ENCODE measurements at regions not wholly inside any gene's neighbourhood (a gene's known extent, or its start where the extent isn't known, plus 50 kb on each side); places are given as distances from the start of the nearest gene placed in this dataset.
A peak's percentile ranks its signal among the peaks of the same experiment; 100 is the strongest.

DNA sequence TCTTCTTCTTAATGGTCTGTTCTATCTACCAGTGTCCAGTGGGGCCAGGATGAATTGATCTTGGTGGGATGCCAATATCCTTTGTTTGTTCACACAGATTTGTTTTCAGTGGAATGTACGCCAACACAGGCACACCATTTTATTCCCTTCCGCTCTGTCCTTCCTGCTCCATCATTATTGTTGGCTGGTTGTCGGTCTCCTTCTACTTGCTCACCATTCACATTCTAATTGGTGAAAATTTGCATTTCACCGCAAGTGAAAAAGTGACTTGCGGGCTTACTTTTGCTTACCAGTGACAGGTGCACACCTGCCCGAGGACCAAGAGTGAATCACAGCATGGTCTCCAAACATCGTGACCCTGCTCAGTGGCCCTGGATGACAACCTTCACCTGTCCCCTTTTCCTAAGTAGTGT is 148.3 kb downstream of the NOC3L start:
- no peak overlapping the region for H2AK5ac ChIP-seq (ENCODE audit: low read length)
- no peaks in the 10 kb centered on the region for H3K79me1 ChIP-seq (ENCODE audit: low read length)
- no peak overlapping the region for H3K4ac ChIP-seq (ENCODE audit: low read depth, low read length)
- H3K27me3 ChIP-seq (ENCODE audit: insufficient read depth, low read length): no peaks in the 10 kb centered on the region
- H2AFZ ChIP-seq (ENCODE audit: insufficient read depth, low read length, poor library complexity): no peak overlapping the region
- H4K91ac ChIP-seq (ENCODE audit: low read depth, low read length): no peak overlapping the region
- no peaks in the 10 kb centered on the region for H3K36me3 ChIP-seq (ENCODE audit: control insufficient read depth in 1 of 2, insufficient read depth in 2 of 2, low read length in 2 of 2)
- H3K4me2 ChIP-seq (ENCODE audit: low read length): no peak overlapping the region
- H3K4me1 ChIP-seq (ENCODE audit: control insufficient read depth in 1 of 2, insufficient read depth in 2 of 2, low read length in 2 of 2): no peaks in the 10 kb centered on the region
- no peak overlapping the region for H3K18ac ChIP-seq (ENCODE audit: low read length)
- H3K9me3 ChIP-seq (ENCODE audit: insufficient read depth, low read depth, low read length): no peaks in the 10 kb centered on the region
- no peaks in the 10 kb centered on the region for H3K79me2 ChIP-seq (ENCODE audit: control insufficient read depth, insufficient read depth, low read length, poor library complexity)
- no peak overlapping the region for H3K14ac ChIP-seq (ENCODE audit: low read length)
- no peak overlapping the region for H2BK120ac ChIP-seq (ENCODE audit: insufficient read depth, low read length, poor library complexity)
- no peak overlapping the region for H4K12ac ChIP-seq (ENCODE audit: low read depth, low read length)
- H3K27ac ChIP-seq (ENCODE audit: low read depth, low read length): no peak overlapping the region
- no peak overlapping the region for H2BK12ac ChIP-seq (ENCODE audit: low read length)
- no CpG with 5 or more reads among the region's 7 CpGs for WGBS (ENCODE audit: extremely low coverage, insufficient coverage, insufficient read length)
- no peak overlapping the region for H4K8ac ChIP-seq (ENCODE audit: low read depth, low read length)
- DNase-seq: no peak
- H2BK5ac ChIP-seq (ENCODE audit: low read depth, low read length, poor library complexity): no peak overlapping the region
- H3K9ac ChIP-seq (ENCODE audit: low read length): no peak overlapping the region
- H3K23ac ChIP-seq (ENCODE audit: low read length): no peak overlapping the region
- H3K4me3 ChIP-seq (ENCODE audit: low read depth, low read length): no peak overlapping the region

GRCh38 chr10:94216201-94216600 is 146.5 kb downstream of the NOC3L start:
- Histone ChIP-seq H2AK5ac (ENCODE audit: low read length) (no peak overlapping the region), H4K12ac (ENCODE audit: low read depth, low read length) (no peak overlapping the region), H3K9me3 (ENCODE audit: insufficient read depth, low read depth, low read length) (no peaks in the 10 kb centered on the region), H3K23ac (ENCODE audit: low read length) (no peak overlapping the region), H2BK12ac (ENCODE audit: low read length) (no peak overlapping the region), H3K36me3 (ENCODE audit: control insufficient read depth in 1 of 2, insufficient read depth in 2 of 2, low read length in 2 of 2) (no peaks in the 10 kb centered on the region), H3K27ac (ENCODE audit: low read depth, low read length) (no peak overlapping the region), H3K79me2 (ENCODE audit: control insufficient read depth, insufficient read depth, low read length, poor library complexity) (no peaks in the 10 kb centered on the region), H2AFZ (ENCODE audit: insufficient read depth, low read length, poor library complexity) (no peak overlapping the region), H3K18ac (ENCODE audit: low read length) (no peak overlapping the region), H2BK120ac (ENCODE audit: insufficient read depth, low read length, poor library complexity) (no peak overlapping the region), H3K4me1 (ENCODE audit: control insufficient read depth in 1 of 2, insufficient read depth in 2 of 2, low read length in 2 of 2) (no peaks in the 10 kb centered on the region), H4K8ac (ENCODE audit: low read depth, low read length) (no peak overlapping the region), H3K9ac (ENCODE audit: low read length) (no peak overlapping the region), H2BK5ac (ENCODE audit: low read depth, low read length, poor library complexity) (no peak overlapping the region), H3K79me1 (ENCODE audit: low read length) (no peaks in the 10 kb centered on the region), H3K4ac (ENCODE audit: low read depth, low read length) (no peak overlapping the region), H3K27me3 (ENCODE audit: insufficient read depth, low read length) (no peaks in the 10 kb centered on the region), H4K91ac (ENCODE audit: low read depth, low read length) (no peak overlapping the region), H3K4me3 (ENCODE audit: low read depth, low read length) (no peak overlapping the region), H3K14ac (ENCODE audit: low read length) (no peak overlapping the region), H3K4me2 (ENCODE audit: low read length) (no peak overlapping the region)
- no peak for DNase-seq
- no CpG with 5 or more reads among the region's 4 CpGs for WGBS (ENCODE audit: extremely low coverage, insufficient coverage, insufficient read length)

DNA sequence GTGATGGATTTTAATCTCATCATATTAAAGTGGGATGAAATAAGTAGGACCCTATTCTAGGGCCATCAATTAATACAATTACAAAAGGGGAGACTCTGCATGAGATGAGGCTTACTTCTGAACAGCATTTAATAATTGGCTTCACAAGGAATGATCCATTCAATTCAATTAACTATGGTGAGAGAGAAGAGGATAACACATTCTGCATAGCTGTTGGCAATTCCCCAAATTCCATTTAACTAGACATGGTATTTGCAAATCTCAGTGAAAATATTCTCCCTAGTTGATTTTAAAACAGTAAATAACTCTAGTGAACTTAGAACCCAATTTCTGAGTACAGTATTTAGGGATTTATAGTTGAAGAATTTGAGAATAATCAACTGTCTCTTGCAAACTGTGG is 145.3 kb downstream of the NOC3L start:
- H3K36me3 ChIP-seq (ENCODE audit: control insufficient read depth in 1 of 2, insufficient read depth in 2 of 2, low read length in 2 of 2): no peaks in the 10 kb centered on the region
- no peak overlapping the region for H3K4ac ChIP-seq (ENCODE audit: low read depth, low read length)
- no peak overlapping the region for H3K27ac ChIP-seq (ENCODE audit: low read depth, low read length)
- no peak overlapping the region for H3K9ac ChIP-seq (ENCODE audit: low read length)
- H3K18ac ChIP-seq (ENCODE audit: low read length): no peak overlapping the region
- no peak overlapping the region for H4K8ac ChIP-seq (ENCODE audit: low read depth, low read length)
- H3K27me3 ChIP-seq (ENCODE audit: insufficient read depth, low read length): no peaks in the 10 kb centered on the region
- H2AK5ac ChIP-seq (ENCODE audit: low read length): no peak overlapping the region
- H3K79me1 ChIP-seq (ENCODE audit: low read length): no peaks in the 10 kb centered on the region
- H3K9me3 ChIP-seq (ENCODE audit: insufficient read depth, low read depth, low read length): no peaks in the 10 kb centered on the region
- H4K91ac ChIP-seq (ENCODE audit: low read depth, low read length): no peak overlapping the region
- H3K4me1 ChIP-seq (ENCODE audit: control insufficient read depth in 1 of 2, insufficient read depth in 2 of 2, low read length in 2 of 2): no peaks in the 10 kb centered on the region
- no peak overlapping the region for H3K23ac ChIP-seq (ENCODE audit: low read length)
- H2BK12ac ChIP-seq (ENCODE audit: low read length): no peak overlapping the region
- no peak overlapping the region for H3K4me3 ChIP-seq (ENCODE audit: low read depth, low read length)
- no peak overlapping the region for H3K14ac ChIP-seq (ENCODE audit: low read length)
- no peak overlapping the region for H3K4me2 ChIP-seq (ENCODE audit: low read length)
- no peak overlapping the region for H2BK120ac ChIP-seq (ENCODE audit: insufficient read depth, low read length, poor library complexity)
- peak in 1 of 2 donors; percentile 25 for DNase-seq
- H3K79me2 ChIP-seq (ENCODE audit: control insufficient read depth, insufficient read depth, low read length, poor library complexity): no peaks in the 10 kb centered on the region
- H2AFZ ChIP-seq (ENCODE audit: insufficient read depth, low read length, poor library complexity): no peak overlapping the region
- H2BK5ac ChIP-seq (ENCODE audit: low read depth, low read length, poor library complexity): no peak overlapping the region
- H4K12ac ChIP-seq (ENCODE audit: low read depth, low read length): no peak overlapping the region

DNA sequence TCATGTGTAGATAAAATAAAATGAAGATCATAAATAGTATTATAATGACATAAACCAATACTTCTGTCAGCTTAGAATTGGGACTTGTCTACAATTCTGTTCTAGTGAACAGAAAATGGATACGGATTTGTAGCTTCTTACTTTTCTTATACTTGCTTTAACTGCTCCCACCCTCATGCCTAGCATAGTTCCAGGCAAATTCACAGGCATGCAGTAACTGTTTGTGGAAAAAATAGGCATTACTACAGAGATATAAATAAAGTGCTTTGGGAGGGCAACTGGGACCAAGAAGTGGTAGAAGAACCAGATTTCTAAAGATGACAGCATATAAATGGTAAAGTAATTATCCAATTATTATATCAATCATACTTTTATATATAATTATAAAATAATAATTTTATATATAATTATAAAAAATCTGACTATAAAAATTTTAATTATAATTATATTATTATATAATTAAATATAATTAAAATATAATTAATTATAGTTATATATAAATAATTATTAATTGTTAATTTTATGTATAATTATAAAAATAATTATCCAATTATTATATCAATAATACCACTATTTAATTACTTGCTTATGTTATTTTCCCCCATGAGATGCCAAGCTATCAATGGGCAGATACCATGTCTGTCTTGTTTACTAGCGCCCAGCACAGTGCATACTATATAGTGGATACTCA is 144.1 kb downstream of the NOC3L start:
- WGBS (ENCODE audit: extremely low coverage, insufficient coverage, insufficient read length): no CpG with 5 or more reads among the region's 2 CpGs
- H3K4me2 ChIP-seq (ENCODE audit: low read length): no peak overlapping the region
- H3K4ac ChIP-seq (ENCODE audit: low read depth, low read length): no peak overlapping the region

More for the DNA sequence above, 144.1 kb downstream of the NOC3L start:
- Histone ChIP-seq H2AFZ (ENCODE audit: insufficient read depth, low read length, poor library complexity) (no peak overlapping the region), H3K79me1 (ENCODE audit: low read length) (no peaks in the 10 kb centered on the region), H3K27ac (ENCODE audit: low read depth, low read length) (no peak overlapping the region), H2BK5ac (ENCODE audit: low read depth, low read length, poor library complexity) (no peak overlapping the region), H3K79me2 (ENCODE audit: control insufficient read depth, insufficient read depth, low read length, poor library complexity) (no peaks in the 10 kb centered on the region), H3K9me3 (ENCODE audit: insufficient read depth, low read depth, low read length) (no peaks in the 10 kb centered on the region), H3K36me3 (ENCODE audit: control insufficient read depth in 1 of 2, insufficient read depth in 2 of 2, low read length in 2 of 2) (no peaks in the 10 kb centered on the region), H3K27me3 (ENCODE audit: insufficient read depth, low read length) (no peaks in the 10 kb centered on the region), H3K4me1 (ENCODE audit: control insufficient read depth in 1 of 2, insufficient read depth in 2 of 2, low read length in 2 of 2) (no peaks in the 10 kb centered on the region), H3K9ac (ENCODE audit: low read length) (no peak overlapping the region), H2AK5ac (ENCODE audit: low read length) (no peak overlapping the region), H3K18ac (ENCODE audit: low read length) (no peak overlapping the region), H2BK120ac (ENCODE audit: insufficient read depth, low read length, poor library complexity) (no peak overlapping the region), H2BK12ac (ENCODE audit: low read length) (no peak overlapping the region), H4K12ac (ENCODE audit: low read depth, low read length) (no peak overlapping the region), H3K14ac (ENCODE audit: low read length) (no peak overlapping the region), H4K91ac (ENCODE audit: low read depth, low read length) (no peak overlapping the region), H3K23ac (ENCODE audit: low read length) (no peak overlapping the region), H4K8ac (ENCODE audit: low read depth, low read length) (no peak overlapping the region), H3K4me3 (ENCODE audit: low read depth, low read length) (no peak overlapping the region)
- DNase-seq: peak in 1 of 2 donors; percentile 34

All from trophoblast cell (in vitro differentiated cells and primary cell).